ENCODE measurements at regions not wholly inside any gene's neighbourhood (a gene's known extent, or its start where the extent isn't known, plus 50 kb on each side); places are given as distances from the start of the nearest gene placed in this dataset.

- no peaks in the 10 kb centered on the region for H4K20me1 ChIP-seq (ENCODE audit: insufficient read depth, low read length)
- TF ChIP-seq EZH2 (optimal IDR thresholded peaks at IDR 0.05; ENCODE audit: low read depth, low read length) = no peak
- no peak for TF ChIP-seq CTCF (IDR thresholded peaks at IDR 0.05; ENCODE audit: low read length)
- no peak for TF ChIP-seq EZH2phosphoT487 (IDR thresholded peaks at IDR 0.05; ENCODE audit: low read length)
- H3K79me2 ChIP-seq (ENCODE audit: low read length) = no peaks in the 10 kb centered on the region
- no peaks in the 10 kb centered on the region for H3K9me3 ChIP-seq (replicated peaks; ENCODE audit: insufficient read depth, low read length)
- H3K4me3 ChIP-seq (ENCODE audit: low read length) = no peak overlapping the region
- no peak for DNase-seq
- H3K9me2 ChIP-seq (replicated peaks; ENCODE audit: insufficient read depth, low read length) = no peaks in the 10 kb centered on the region
- H3K9ac ChIP-seq (ENCODE audit: low read length) = no peak overlapping the region
- H3K27ac ChIP-seq (ENCODE audit: low read length) = no peak overlapping the region
- no peak overlapping the region for H2AFZ ChIP-seq (ENCODE audit: low read length)
- H3F3A ChIP-seq (ENCODE audit: insufficient read depth, low read length) = no peaks in the 10 kb centered on the region
- H3K4me2 ChIP-seq (ENCODE audit: low read depth, low read length) = no peak overlapping the region
- no peaks in the 10 kb centered on the region for H3K36me3 ChIP-seq (replicated peaks; ENCODE audit: insufficient read depth, low read length)
- no peaks in the 10 kb centered on the region for H3K4me1 ChIP-seq (ENCODE audit: low read length)
- H3K27me3 ChIP-seq (replicated peaks; ENCODE audit: insufficient read depth, low read length) = no peaks in the 10 kb centered on the region
Observed at GRCh38 chr9:28082671-28083070, 509.4 kb upstream of the C9orf72 start.

- Histone ChIP-seq H3K4me3 (ENCODE audit: low read length) (no peak overlapping the region), H3K36me3 (replicated peaks; ENCODE audit: insufficient read depth, low read length) (no peaks in the 10 kb centered on the region), H3F3A (ENCODE audit: insufficient read depth, low read length) (no peaks in the 10 kb centered on the region), H3K27ac (ENCODE audit: low read length) (no peak overlapping the region), H3K27me3 (replicated peaks; ENCODE audit: insufficient read depth, low read length) (no peaks in the 10 kb centered on the region), H3K4me1 (ENCODE audit: low read length) (no peaks in the 10 kb centered on the region), H3K9me3 (replicated peaks; ENCODE audit: insufficient read depth, low read length) (no peaks in the 10 kb centered on the region), H2AFZ (ENCODE audit: low read length) (no peak overlapping the region), H3K9ac (ENCODE audit: low read length) (no peak overlapping the region), H3K79me2 (ENCODE audit: low read length) (no peaks in the 10 kb centered on the region), H4K20me1 (ENCODE audit: insufficient read depth, low read length) (no peaks in the 10 kb centered on the region), H3K9me2 (replicated peaks; ENCODE audit: insufficient read depth, low read length) (no peaks in the 10 kb centered on the region), H3K4me2 (ENCODE audit: low read depth, low read length) (no peak overlapping the region)
- DNase-seq = no peak
- TF ChIP-seq CTCF (IDR thresholded peaks at IDR 0.05; ENCODE audit: low read length) = no peak
- no peak for TF ChIP-seq EZH2 (optimal IDR thresholded peaks at IDR 0.05; ENCODE audit: low read depth, low read length)
- no peak for TF ChIP-seq EZH2phosphoT487 (IDR thresholded peaks at IDR 0.05; ENCODE audit: low read length)
Observed at GRCh38 chr9:28086881-28087280, 513.6 kb upstream of the C9orf72 start.

GRCh38 chr9:28092981-28093936, 520.0 kb upstream of the C9orf72 start:
- Histone ChIP-seq H3K36me3 (replicated peaks; ENCODE audit: insufficient read depth, low read length) (no peaks in the 10 kb centered on the region), H4K20me1 (ENCODE audit: insufficient read depth, low read length) (no peaks in the 10 kb centered on the region), H3K4me3 (ENCODE audit: low read length) (no peak overlapping the region), H3K4me1 (ENCODE audit: low read length) (no peaks in the 10 kb centered on the region), H3K27ac (ENCODE audit: low read length) (no peak overlapping the region), H3K9me2 (replicated peaks; ENCODE audit: insufficient read depth, low read length) (no peaks in the 10 kb centered on the region), H3K79me2 (ENCODE audit: low read length) (no peaks in the 10 kb centered on the region), H3K9me3 (replicated peaks; ENCODE audit: insufficient read depth, low read length) (no peaks in the 10 kb centered on the region), H2AFZ (ENCODE audit: low read length) (no peak overlapping the region), H3K4me2 (ENCODE audit: low read depth, low read length) (no peak overlapping the region), H3F3A (ENCODE audit: insufficient read depth, low read length) (no peaks in the 10 kb centered on the region), H3K27me3 (replicated peaks; ENCODE audit: insufficient read depth, low read length) (no peaks in the 10 kb centered on the region), H3K9ac (ENCODE audit: low read length) (no peak overlapping the region)
- TF ChIP-seq CTCF (IDR thresholded peaks at IDR 0.05; ENCODE audit: low read length) (no peak), EZH2 (optimal IDR thresholded peaks at IDR 0.05; ENCODE audit: low read depth, low read length) (no peak), EZH2phosphoT487 (IDR thresholded peaks at IDR 0.05; ENCODE audit: low read length) (no peak)
- no peak for DNase-seq
